ENCODE measurements at regions not wholly inside any gene's neighbourhood (a gene's known extent, or its start where the extent isn't known, plus 50 kb on each side); places are given as distances from the start of the nearest gene placed in this dataset.

- no peak overlapping the region for H3K56ac ChIP-seq (ENCODE audit: extremely low read depth, insufficient read depth, low read length)
- H4K5ac ChIP-seq (ENCODE audit: low read depth, low read length) = no peak overlapping the region
- H3K36me3 ChIP-seq (ENCODE audit: control insufficient read depth, insufficient read depth, low read length) = no peaks in the 10 kb centered on the region
- POLR2A ChIA-PET (ENCODE audit: unreplicated experiment) = interaction anchor here (0.6 kb wide), 1 partner anchor 9 kb away, joined by 3 read pairs; no protein-coding TSS in a partner anchor
- H3K23ac ChIP-seq (ENCODE audit: low read depth, low read length) = no peak overlapping the region
- no CpG with 5 or more reads among the region's 2 CpGs for WGBS, 2 experiments (ENCODE audit: extremely low coverage in 2 of 2, insufficient read length in 1 of 2)
- H3K4ac ChIP-seq (ENCODE audit: low read depth, low read length) = no peak overlapping the region
- no peaks in the 10 kb centered on the region for H3K27me3 ChIP-seq (ENCODE audit: control insufficient read depth, insufficient read depth, low read length)
- H4K8ac ChIP-seq (ENCODE audit: low read depth in 2 of 2, low read length in 2 of 2) = no peak overlapping the region
- no peak for TF ChIP-seq MXI1 (IDR thresholded peaks at IDR 0.05; ENCODE audit: borderline replicate concordance, low read depth, low read length)
- TF ChIP-seq CEBPB (IDR thresholded peaks at IDR 0.05; ENCODE audit: low read depth, low read length) = no peak
- TF ChIP-seq CTCF (conservative IDR thresholded peaks at IDR 0.05; ENCODE audit: low read depth, low read length) = no peak
- intact Hi-C loops (cut with micrococcal nuclease) = no loop called here
- no peak overlapping the region for H3K18ac ChIP-seq (ENCODE audit: low read depth, low read length)
- H2AFZ ChIP-seq (replicated peaks; ENCODE audit: low read length, poor library complexity) = no peak overlapping the region
- H3K4me2 ChIP-seq (ENCODE audit: low read depth, low read length) = no peak overlapping the region
- no peak overlapping the region for H3K4me3 ChIP-seq (ENCODE audit: insufficient read depth, low read depth, low read length)
- H3K4me1 ChIP-seq (ENCODE audit: control insufficient read depth, insufficient read depth, low read length) = no peaks in the 10 kb centered on the region
- H3K9ac ChIP-seq (ENCODE audit: low read depth, low read length) = no peak overlapping the region
- no peak overlapping the region for H2AK5ac ChIP-seq (ENCODE audit: low read depth, low read length)
- no peaks in the 10 kb centered on the region for H4K20me1 ChIP-seq (ENCODE audit: insufficient read depth, low read length)
- no peak overlapping the region for H2BK5ac ChIP-seq (ENCODE audit: low read depth, low read length, poor library complexity, severe bottlenecking)
- no peak overlapping the region for H2BK20ac ChIP-seq (ENCODE audit: low read depth, low read length)
- no peaks in the 10 kb centered on the region for H3K9me3 ChIP-seq (ENCODE audit: control insufficient read depth, insufficient read depth, low read length)
- H3K14ac ChIP-seq (replicated peaks; ENCODE audit: low read depth, low read length) = no peak overlapping the region
- no peak overlapping the region for H3K27ac ChIP-seq (ENCODE audit: insufficient read depth, low read length)
- H2BK15ac ChIP-seq (ENCODE audit: low read depth, low read length) = no peak overlapping the region
- no peak overlapping the region for H2BK120ac ChIP-seq (ENCODE audit: low read depth, low read length)
- no peak overlapping the region for H2AK9ac ChIP-seq (replicated peaks; ENCODE audit: low read depth, low read length, poor library complexity)
- no TSS peak for BruUV-seq (replicated peaks)
- H3K9me1 ChIP-seq (ENCODE audit: insufficient read depth, low read length) = no peaks in the 10 kb centered on the region
- in situ Hi-C loops (cut with MboI; ENCODE audit: low sequenced_read_pairs) = no loop called here
- dilution Hi-C loops (cut with HindIII; ENCODE audit: low sequenced_read_pairs, unreplicated experiment) = no loop called here
- ATAC-seq (ENCODE audit: low read depth) (no peak), DNase-seq (no peak)
- H3K79me1 ChIP-seq (ENCODE audit: low read depth in 1 of 2, low read length in 2 of 2) = no peaks in the 10 kb centered on the region
- CTCF ChIA-PET = no interaction called here
- no peak overlapping the region for H4K91ac ChIP-seq (ENCODE audit: insufficient read depth, low read depth, low read length)
Measured at GRCh38 chr3:31262201-31262600, 270.5 kb upstream of the STT3B start.

All from IMR-90 (cell line).